ENCODE measurements at regions not wholly inside any gene's neighbourhood (a gene's known extent, or its start where the extent isn't known, plus 50 kb on each side); places are given as distances from the start of the nearest gene placed in this dataset.

DNA sequence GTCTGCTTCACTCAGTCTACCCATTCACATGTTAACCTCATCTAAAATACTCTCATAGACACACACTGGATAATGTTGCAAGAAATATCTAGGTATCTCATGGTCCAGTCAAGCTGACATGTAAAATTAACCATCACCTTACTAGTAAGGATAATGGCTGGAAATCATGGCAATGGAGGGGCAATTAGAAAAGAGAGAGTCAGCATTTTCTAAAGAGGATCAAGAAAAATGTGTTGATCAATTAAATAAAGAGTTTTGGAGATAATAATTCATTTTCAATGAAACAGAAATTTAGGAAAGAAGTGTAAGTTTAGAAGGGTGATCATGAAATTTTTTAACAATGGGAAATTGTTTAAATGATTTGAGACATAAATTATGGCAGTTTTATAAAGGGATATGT lies 1914.1 kb upstream of the IGFBP7 start:
- Histone ChIP-seq H3K27me3 (no peaks in the 10 kb centered on the region), H3K27ac (no peak overlapping the region)
- TF ChIP-seq, protein P1, sequence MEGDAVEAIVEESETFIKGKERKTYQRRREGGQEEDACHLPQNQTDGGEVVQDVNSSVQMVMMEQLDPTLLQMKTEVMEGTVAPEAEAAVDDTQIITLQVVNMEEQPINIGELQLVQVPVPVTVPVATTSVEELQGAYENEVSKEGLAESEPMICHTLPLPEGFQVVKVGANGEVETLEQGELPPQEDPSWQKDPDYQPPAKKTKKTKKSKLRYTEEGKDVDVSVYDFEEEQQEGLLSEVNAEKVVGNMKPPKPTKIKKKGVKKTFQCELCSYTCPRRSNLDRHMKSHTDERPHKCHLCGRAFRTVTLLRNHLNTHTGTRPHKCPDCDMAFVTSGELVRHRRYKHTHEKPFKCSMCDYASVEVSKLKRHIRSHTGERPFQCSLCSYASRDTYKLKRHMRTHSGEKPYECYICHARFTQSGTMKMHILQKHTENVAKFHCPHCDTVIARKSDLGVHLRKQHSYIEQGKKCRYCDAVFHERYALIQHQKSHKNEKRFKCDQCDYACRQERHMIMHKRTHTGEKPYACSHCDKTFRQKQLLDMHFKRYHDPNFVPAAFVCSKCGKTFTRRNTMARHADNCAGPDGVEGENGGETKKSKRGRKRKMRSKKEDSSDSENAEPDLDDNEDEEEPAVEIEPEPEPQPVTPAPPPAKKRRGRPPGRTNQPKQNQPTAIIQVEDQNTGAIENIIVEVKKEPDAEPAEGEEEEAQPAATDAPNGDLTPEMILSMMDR (IDR thresholded peaks at IDR 0.05) = no peak

DNA sequence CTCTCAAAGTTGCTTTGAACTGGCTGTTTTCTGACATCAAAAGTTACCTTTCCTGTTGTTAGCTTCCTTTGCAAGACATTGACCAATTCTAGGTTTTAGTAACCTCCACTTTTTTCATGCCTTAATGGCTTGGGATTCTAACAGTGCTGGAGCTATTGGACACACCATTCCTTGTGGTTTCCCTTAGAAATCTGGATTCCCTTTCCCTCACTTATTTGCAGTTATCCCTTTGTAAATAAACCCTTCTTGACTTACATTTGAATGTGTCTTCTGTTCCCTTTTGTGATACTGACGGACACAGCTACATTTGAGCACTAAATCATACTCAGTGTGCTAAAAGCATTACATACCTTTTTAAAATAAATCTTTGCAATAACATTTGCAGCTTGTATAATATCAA lies 1927.6 kb upstream of the IGFBP7 start:
- Histone ChIP-seq H3K4me1 (no peaks in the 10 kb centered on the region), H3K27me3 (no peaks in the 10 kb centered on the region), H3K9me3 (no peaks in the 10 kb centered on the region), H3K27ac (no peak overlapping the region), H3K36me3 (no peaks in the 10 kb centered on the region), H3K4me3 (no peak overlapping the region)
- no peak for DNase-seq (ENCODE audit: low spot score)
- TF ChIP-seq, protein P1 (IDR thresholded peaks at IDR 0.05) = no peak

More for the DNA sequence above, 1914.1 kb upstream of the IGFBP7 start:
- Histone ChIP-seq H3K4me3 (no peak overlapping the region), H3K36me3 (no peaks in the 10 kb centered on the region), H3K9me3 (no peaks in the 10 kb centered on the region), H3K4me1 (no peaks in the 10 kb centered on the region)
- no peak for DNase-seq (ENCODE audit: low spot score)

DNA sequence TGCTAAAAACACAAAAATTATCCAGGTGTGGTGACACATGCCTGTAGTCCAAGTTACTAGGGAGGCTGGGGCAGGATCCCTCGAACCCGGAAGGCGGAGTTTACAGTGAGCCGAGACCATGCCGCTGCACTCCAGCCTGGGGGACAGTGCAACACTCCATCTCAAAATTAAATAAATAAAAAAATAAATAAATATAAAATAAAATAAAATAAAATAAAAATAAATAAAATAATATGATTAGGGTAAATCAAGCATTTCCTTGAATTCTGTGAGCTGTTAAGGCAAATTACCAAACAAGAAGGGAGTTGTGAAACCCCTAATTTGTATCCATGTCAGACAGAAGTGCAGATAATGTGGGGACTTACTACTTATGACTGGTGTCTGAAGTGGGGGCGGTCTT lies 1928.9 kb upstream of the IGFBP7 start:
- no peak for DNase-seq (ENCODE audit: low spot score)
- H3K4me1 ChIP-seq = no peaks in the 10 kb centered on the region
- TF ChIP-seq, protein P1 (IDR thresholded peaks at IDR 0.05) = no peak
- no peaks in the 10 kb centered on the region for H3K9me3 ChIP-seq
- no peak overlapping the region for H3K27ac ChIP-seq
- no peak overlapping the region for H3K4me3 ChIP-seq
- no peaks in the 10 kb centered on the region for H3K36me3 ChIP-seq
- H3K27me3 ChIP-seq = no peaks in the 10 kb centered on the region

DNA sequence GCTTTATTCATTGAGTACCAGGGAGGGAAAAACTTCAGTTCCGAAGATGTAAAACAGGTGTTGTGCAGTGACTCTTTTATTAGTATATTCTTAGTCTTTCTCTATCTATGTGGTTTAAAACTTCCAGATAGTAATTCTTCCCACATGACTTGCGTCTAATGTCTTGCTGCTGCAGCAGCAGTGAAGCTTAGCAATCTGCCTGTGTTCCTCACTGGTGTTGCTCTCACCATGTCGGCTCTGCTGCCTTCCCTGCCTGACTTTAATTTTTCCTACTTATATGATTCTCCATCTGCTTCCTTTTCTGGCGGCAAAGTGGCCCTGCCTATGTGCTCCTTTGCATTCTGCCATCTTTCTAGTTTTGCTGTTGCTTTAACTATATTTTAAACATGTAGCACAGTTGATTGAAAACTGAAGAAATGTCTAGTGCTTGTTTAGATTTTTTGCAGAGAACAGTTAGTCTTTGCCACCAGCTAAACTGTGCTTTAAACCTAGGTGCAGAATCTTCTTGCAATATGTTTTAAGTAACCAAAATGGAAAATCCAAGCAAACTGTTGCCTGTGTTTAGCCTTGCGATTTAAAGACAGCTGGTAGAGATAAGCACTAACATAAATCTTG lies 1934.2 kb upstream of the IGFBP7 start:
- DNase-seq (ENCODE audit: low spot score) = no peak
- Histone ChIP-seq H3K36me3 (no peaks in the 10 kb centered on the region), H3K4me3 (no peak overlapping the region), H3K9me3 (no peaks in the 10 kb centered on the region), H3K27me3 (no peaks in the 10 kb centered on the region), H3K27ac (no peak overlapping the region), H3K4me1 (no peaks in the 10 kb centered on the region)
- TF ChIP-seq, protein P1 (IDR thresholded peaks at IDR 0.05) = no peak

DNA sequence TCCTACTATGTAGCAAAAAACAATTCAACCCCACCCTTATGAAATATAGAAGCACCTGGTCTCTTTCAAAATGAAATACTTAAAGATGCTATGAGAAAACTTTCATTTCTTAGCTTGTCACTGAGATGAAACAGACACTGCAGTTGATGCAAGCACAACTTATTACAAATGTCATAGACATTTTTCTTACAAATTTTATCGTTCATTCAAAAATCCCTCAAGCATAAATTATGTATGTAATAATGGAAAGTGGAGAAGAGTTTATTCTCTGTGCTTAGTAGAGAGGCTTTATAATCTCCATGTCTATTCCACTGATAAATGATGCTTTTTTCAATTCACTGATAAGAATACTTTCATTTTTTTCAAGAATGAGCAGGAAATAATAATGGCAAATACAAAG lies 1943.9 kb upstream of the IGFBP7 start:
- TF ChIP-seq, protein P1 (IDR thresholded peaks at IDR 0.05) = no peak
- Histone ChIP-seq H3K9me3 (no peaks in the 10 kb centered on the region), H3K36me3 (no peaks in the 10 kb centered on the region), H3K27ac (no peak overlapping the region), H3K4me3 (no peak overlapping the region), H3K27me3 (no peaks in the 10 kb centered on the region), H3K4me1 (no peaks in the 10 kb centered on the region)
- no peak for DNase-seq (ENCODE audit: low spot score)

DNA sequence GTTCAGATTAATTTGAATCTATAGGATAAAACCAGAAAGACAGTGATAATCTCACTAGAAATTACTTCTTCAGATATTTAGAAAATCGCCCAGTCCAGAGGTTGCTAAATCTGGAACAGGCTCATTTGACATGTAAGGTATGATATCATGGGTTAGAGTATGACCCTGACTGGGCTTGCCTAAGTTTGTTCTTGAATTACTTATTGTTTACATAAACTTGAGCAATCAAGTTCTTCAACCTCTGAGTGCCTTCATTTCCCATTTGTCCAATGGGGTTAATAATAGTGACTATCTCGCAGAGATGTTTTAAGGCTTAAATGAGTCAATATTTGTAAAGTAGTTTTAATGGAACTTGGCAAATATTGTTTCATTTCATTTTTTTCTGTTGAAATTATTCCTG lies 1947.6 kb upstream of the IGFBP7 start:
- Histone ChIP-seq H3K4me1 (no peaks in the 10 kb centered on the region), H3K9me3 (no peaks in the 10 kb centered on the region), H3K27ac (no peak overlapping the region), H3K4me3 (no peak overlapping the region), H3K36me3 (no peaks in the 10 kb centered on the region), H3K27me3 (no peaks in the 10 kb centered on the region)
- TF ChIP-seq, protein P1 (IDR thresholded peaks at IDR 0.05) = no peak
- no peak for DNase-seq (ENCODE audit: low spot score)

Measured in right atrium auricular region (tissue), 2 donors.